HG02884 (cell line): ENCODE measurements at regions not wholly inside any gene's neighbourhood (a gene's known extent, or its start where the extent isn't known, plus 50 kb on each side); places are given as distances from the start of the nearest gene placed in this dataset.
"Not testable (repeated sequence)": the region's sequence is repeated elsewhere in the genome, so short reads cannot be mapped to it uniquely, and the experiment has no call there.

Experiments used
- ATAC-seq: cut with Tn5 transposase; IDR thresholded peaks from one replicate; pipeline ENCODE4 v1.9.1; 2021; ENCODE audit warnings: mild to moderate bottlenecking, moderate library complexity; ENCODE audit not compliant: unreplicated experiment

DNA sequence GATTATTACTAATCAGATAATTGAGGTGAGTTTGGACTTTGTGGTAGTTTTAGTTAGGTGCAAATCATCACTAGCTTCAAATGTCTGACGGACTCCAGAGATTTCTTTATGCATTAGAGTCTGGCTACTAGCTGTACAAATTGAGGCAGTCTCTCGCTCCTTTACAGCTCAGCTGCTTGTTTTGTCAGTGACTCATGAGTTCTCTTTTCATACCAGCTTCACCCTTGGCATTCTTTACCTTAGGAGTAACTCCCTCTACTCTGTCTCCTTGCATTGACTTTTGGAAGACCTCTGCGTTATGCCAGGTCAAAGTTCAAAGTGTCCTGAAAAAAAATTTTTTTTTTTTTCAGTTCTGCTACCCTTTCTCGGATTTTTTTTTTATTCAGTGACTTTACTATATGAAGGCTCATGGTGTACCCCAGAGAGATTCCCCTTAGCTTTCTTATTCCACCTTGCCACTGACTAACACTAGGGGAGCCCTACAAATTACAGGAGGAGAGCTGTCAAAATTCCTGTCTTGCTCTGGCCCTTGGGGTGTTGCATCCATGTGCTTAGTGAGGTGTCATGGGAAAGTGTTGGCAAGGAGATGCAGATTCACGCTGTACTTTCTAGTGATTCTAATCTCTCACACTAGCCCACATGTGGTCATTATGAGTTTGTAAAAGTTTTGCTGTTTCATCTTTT is 576.6 kb downstream of the ADGRL2 start:
- ATAC-seq: no peak

GRCh38 chr1:82373710-82374109 is 573.0 kb downstream of the ADGRL2 start:
- no peak for ATAC-seq

DNA sequence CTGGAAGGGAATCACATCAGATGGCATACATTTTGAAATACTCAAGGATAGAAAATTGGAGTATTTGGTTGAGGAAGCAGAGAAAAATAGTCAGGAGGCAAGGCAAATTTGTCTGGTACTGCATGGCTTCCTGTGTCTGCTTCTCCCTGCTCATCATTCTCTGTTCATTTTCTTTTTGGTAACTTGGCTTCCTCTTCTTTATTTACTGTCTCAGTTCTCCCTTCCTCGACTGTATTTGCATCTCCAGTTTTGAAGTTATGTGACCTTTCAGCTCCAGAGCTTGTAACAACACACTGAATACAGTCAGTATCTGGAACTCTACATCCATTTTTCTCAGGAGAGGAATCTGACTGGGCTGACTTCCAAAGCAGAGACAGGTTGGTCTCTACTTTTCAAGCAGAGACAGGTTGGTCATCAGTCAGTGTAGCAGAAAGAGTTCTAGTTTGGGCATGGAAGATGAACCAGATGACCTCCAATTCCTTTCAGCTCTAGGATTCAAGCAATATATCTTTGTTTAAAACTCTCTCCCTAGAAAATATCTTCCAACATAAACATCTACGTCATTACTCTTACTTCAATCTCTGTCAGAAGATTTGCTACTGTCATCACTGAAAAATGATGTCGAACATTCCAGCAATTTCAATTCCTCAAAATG is 571.2 kb downstream of the ADGRL2 start:
- ATAC-seq: no peak

GRCh38 chr1:82367456-82367855 is 566.7 kb downstream of the ADGRL2 start:
- no peak for ATAC-seq

- ATAC-seq: no peak
These were observed 566.0 kb downstream of the ADGRL2 start for GRCh38 chr1:82366689-82367088.

DNA sequence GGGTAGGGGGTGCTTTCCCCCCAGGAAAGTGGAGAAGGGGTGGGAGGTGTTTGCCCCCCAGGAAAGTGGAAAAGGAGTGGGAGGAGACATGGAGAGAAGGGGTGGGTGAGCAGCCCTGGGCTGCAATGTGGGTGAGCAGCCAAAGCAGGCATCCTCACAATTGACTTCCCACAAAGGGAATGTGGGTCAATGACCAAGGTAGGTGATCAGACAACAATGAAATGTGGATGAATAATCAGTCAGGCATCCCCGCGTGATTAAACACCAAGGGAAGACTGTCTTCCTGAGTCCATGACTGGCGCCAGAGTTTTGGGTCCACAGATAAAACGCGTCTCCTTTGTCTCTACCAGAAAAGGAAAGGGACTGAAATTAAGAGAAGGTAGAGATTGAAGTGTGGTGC is 558.8 kb downstream of the ADGRL2 start:
- not testable (repeated sequence) for ATAC-seq

GRCh38 chr1:82358706-82359105 is 558.0 kb downstream of the ADGRL2 start:
- not testable (repeated sequence) for ATAC-seq

GRCh38 chr1:82354546-82354945 is 553.8 kb downstream of the ADGRL2 start:
- not testable (repeated sequence) for ATAC-seq

DNA sequence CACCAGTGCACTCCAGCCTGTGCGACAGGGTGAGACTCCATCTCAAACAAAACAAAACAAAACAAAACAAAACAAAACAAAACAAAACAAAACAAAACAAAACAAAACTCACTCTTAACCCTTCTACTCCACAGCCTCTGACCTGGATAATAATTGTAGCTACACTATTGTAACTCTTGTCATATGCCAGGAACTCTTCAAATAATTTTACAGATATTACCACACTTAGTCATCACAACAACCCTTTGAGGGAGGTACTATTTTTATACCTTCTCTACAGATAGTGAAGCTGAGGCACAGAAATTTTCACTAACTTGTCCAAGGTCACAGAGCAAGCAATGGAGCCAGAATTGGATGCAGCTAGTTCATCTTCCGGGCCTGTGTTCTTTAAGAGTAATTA is 547.8 kb downstream of the ADGRL2 start:
- ATAC-seq: no peak

GRCh38 chr1:82346141-82346540 is 545.4 kb downstream of the ADGRL2 start:
- no peak for ATAC-seq

- ATAC-seq: no peak
These were observed 542.6 kb downstream of the ADGRL2 start for GRCh38 chr1:82343381-82343780.

- no peak for ATAC-seq
These were observed 536.9 kb downstream of the ADGRL2 start for GRCh38 chr1:82337635-82338034.

DNA sequence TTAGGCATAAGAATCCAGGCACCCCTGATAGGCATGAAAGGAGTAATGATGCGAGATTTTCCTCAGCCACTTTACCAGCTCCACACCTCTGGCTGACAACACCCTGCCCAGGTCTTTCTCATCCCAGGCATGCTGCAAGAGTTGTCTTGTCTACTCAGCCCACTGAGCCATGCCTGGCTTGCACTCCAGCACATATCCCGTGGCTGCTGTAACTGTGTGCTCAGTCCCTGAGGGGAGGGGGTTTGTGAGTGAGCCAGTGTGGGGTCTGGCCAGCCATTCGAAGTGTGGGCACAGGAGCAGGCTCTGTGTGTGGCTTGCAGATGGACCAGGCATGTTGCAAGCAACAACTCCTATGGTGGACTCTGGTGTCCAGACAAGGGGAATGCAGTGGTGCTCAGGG is 529.6 kb downstream of the ADGRL2 start:
- no peak for ATAC-seq

- no peak for ATAC-seq
These were observed 528.5 kb downstream of the ADGRL2 start for GRCh38 chr1:82329226-82329625.

DNA sequence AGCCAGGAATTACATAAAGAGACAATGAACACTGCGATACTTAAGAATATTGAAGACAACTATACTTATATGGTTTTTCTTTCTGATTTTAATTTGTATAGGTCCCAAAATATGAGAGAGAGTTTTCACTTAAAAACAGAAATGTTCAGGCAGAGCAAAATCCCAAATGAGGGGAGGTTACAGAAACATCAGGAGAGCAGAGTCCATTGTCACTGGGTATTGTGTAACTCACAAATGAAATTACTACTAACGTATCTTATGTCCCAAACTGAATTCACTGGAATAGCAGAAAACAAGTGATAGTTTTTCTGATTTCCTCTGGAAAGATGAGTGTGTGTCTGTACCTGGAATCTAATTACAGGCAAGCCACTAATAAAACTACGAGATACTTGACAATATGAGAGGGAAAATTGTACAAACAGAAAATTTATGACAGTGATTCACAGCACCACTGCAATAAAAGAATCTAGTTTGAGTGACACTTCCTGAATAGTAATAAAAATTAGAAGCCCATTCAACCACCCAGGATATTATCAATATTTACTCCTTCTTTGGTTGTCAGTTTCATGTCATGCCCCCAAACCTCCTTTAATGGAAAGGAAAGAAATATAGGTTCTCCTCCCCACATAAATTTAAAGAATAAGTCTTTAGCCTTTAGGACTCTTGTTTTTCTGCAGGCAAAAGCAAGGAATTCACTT is 522.6 kb downstream of the ADGRL2 start:
- no peak for ATAC-seq

DNA sequence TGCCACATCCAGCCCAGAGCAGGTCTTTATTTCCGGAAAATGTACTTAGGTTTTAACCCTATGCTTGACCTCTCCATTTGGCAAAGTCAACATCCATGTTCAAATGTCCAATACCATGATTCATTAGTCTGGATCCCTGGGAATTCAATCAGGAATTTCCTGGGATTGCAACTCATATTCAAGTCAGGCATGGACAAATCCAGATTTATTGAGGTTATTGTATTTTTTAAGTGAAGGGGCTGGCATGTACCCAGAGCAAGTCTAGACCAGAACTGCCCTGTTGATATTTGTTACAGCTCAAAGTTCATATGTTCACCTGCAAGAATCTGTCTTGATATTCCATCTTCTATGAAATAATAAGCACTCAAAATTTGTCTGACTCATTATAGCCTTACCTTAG is 521.1 kb downstream of the ADGRL2 start:
- no peak for ATAC-seq

DNA sequence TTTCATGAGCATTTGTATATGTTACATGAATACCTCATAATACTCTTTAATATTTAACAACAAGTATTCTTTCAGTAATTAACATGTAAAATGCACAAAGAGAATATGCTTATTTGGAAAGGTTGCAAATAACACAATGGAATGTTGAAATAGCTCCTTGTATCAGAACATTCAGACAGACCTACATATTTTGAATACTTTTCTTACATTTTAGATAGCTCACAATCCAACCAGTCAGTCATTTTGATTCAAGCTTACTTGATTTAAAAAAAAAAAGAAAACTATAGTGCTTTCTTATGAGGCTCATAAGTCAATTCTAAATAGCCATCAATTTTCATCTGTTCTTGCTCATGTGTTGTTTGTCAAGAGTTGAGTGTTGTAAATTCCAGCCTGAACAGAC is 518.8 kb downstream of the ADGRL2 start:
- ATAC-seq: no peak

GRCh38 chr1:82318921-82319320 is 518.2 kb downstream of the ADGRL2 start:
- no peak for ATAC-seq

GRCh38 chr1:82318265-82318664 is 517.5 kb downstream of the ADGRL2 start:
- ATAC-seq: no peak

- ATAC-seq: no peak
These were observed 516.9 kb downstream of the ADGRL2 start for GRCh38 chr1:82317671-82318070.

DNA sequence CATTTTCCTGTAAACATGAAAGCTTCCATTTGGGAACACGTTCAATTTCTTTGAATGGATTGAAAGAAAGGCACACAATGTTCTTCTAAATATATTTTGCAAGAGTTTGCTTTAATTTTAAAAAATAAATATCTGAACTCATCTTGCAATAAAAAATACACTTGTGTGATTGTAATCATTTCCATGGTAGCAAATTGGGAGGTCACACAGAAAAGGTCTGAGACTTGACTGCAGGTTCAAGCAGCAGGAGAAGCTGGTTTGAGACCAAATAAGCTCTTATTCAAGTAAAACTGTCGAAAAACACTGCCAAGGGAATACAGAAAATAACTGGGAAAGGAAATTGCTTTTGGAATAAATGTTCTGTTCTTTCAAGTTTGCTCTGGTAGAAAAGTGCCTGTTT is 498.9 kb downstream of the ADGRL2 start:
- no peak for ATAC-seq

DNA sequence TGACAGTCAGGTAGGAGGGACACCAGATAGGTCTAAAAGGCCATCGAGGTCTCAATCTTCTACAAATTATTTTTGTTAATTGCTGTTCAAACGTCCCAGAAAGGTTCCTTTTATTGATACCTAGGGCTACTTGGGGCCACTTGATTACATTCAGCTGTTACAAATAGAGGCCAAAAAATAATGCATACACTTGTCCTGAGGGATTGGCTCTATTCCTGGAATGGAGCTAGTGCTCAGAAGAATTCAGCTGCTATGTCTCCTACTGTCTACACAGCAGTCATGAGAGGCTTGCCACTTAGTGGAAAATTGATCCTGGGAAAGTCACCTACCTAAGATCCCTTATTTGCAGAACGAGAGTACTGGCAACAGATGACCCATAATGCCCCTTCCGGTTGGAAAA is 498.3 kb downstream of the ADGRL2 start:
- no peak for ATAC-seq
